COLO668 (cell line): ENCODE measurements at regions not wholly inside any gene's neighbourhood (a gene's known extent, or its start where the extent isn't known, plus 50 kb on each side); places are given as distances from the start of the nearest gene placed in this dataset.
"Not testable (repeated sequence)": the region's sequence is repeated elsewhere in the genome, so short reads cannot be mapped to it uniquely, and the experiment has no call there.

Experiments
- DNase-seq: peaks from one replicate; lab custom pipeline; 2025; ENCODE audit not compliant: unreplicated experiment; lab: John Stamatoyannopoulos, UW

DNA sequence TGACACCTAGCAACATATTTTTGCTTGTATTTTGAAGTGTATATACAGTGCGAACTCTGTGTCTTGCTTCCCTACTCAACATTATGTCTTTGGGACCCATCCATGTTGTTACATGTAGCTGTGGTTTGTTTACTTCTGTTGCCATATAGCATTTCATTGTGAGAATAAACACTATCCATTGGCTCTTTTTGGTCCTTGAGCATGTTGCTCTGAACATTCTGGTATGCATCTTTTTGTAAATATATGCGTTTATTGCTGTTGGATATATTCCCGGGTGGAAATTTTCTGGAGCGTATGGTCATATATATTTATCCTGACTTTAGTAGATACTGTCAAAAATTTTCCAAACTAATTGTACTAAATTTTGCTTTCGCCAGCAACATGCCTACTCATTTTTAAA, 222.5 kb upstream of the SPTLC3 start:
- no peak for DNase-seq

DNA sequence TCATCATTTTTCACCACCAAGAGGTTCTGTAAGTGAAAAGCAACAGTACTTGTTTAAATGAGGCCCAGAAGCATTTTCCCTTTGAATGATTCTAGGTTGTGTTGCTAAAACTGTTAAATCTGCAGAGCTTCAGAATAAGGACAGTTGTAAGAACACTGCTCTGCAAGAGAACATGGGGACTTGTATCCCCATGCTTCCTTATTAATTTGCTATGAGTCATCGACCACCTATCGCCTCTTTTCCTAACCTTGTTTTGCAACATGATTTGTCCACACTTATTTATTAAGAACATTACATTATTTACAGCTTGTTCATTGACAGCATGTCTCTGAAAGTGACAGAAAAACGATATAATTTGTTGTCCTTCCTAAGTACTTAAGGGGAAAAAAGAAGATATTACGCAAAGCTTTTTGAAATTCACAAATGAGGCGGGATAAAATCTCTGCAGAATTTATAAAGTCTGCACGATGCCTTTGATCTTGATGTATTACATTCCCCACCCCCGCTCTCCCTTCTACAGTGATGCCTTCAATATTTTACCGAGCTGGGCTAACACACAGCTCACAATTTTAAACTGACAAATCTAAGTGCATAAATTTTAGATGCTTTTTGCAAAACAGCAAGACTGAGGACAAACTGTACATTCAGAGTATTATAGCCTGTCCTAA, 220.0 kb upstream of the SPTLC3 start:
- no peak for DNase-seq

DNA sequence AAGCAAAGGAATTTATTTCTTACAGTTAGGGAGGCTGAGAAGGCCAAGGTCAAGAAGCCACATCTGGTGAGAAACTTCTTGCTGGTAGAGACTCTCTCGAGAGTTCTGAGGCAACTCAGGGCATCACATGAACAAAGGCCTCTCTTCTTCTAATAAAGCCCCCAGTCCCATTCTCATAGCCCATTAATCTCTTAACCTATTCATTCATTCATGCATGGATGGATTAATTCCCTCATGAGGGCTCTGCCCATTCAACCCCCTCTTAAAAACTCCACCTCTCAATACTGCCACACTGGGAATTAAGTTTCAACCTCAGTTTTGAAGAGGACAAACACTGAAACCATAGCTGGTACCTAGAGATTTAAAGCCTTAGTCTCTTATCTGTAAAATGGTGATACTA, 217.9 kb upstream of the SPTLC3 start:
- no peak for DNase-seq

DNA sequence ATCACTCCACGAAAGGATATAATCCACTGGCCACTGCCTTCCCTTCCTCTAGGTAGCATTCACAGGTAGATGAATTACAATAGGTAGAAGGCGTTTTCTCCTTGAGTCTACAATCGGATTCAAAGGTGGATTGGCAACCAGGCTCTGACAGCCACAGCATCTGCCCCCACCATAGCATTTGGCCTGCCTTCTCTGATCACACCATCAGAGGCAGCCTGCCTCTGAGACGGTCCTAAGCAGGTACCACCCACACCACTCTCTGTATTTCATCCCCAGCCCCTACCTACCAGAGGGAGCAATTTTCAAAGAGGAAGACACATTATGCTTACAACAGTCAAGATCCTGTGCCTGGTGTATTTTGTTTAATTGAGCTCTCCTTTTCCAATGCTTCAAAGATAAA, 210.5 kb upstream of the SPTLC3 start:
- no peak for DNase-seq

DNA sequence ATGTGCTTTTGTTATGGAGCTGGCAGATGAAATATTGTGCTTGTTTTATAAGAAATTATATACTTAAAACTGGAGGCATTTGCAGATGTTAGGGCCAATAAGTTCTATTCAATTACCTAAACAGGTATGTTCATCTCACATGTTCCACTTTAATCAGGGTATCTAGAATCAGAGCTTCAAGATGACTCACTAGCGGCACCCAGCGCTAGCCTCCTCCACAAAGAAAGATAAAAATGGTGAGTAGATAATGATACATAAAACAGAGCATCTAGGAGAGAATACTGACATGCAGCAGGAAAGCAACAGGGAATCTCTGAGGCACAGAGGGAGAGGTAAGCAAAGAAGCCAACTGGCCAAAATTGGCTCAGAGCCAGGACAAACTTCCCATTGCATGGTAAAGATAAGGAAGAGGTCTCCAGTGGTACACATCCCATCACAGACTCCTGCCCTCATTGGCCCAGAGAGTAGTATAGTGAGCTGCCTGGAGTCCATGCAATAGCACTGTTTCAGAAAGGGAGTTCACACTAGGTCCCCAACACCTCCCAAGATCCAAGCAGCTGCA, 200.7 kb upstream of the SPTLC3 start:
- DNase-seq = peak; percentile 17

DNA sequence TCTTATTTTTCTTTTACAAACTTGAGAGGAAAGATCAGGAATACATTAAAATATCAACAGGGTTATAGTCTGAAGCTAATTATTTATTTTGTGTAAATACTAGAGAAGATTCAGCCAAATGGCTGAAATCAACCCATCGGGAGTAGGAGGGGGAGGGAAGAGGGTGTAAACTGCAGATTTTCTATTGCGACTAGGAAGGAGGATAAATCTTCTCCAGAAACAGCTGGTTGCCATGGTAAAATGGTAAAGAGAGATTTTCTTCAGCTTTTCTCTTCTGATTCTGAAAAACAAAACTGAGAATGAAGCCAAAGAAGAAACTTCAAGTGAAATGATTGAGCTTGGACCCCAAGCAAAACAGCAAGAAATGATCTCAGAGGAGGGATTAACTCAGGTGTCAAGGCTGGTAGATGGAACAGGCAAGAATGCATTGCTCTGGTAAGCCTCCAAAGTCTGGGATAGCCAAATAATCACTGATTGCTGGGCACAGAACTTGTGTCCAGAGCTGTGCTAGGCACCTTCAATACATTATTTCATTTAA, 193.5 kb upstream of the SPTLC3 start:
- DNase-seq = no peak

DNA sequence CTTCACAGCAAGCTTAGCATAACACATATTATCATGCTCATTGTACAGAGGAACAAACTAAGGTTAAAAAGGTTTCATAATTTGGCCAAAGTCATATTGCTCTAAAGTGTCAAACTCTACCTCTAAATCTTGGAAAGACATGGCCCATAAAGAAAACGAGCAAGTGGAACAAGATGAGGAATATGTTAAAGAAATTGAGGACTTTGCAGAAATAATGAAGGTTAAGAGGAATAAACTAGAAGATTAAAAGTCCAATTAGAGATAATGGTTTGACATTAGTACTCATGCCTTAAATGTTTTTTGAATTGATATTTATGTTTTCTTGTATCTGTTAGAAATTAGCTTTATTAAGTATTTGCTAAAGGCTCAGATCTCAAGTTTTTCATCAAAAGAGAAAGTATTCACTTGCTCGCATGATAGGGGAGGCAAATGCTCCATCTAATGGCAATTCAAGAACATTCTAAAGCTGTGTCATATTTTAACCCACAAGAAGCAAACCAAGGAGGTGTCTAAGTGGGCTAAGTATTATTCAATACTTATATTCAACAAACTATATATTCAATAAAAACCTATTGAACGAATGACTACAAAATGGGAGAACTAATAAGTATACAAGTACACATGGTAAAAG, 192.9 kb upstream of the SPTLC3 start:
- DNase-seq = no peak

DNA sequence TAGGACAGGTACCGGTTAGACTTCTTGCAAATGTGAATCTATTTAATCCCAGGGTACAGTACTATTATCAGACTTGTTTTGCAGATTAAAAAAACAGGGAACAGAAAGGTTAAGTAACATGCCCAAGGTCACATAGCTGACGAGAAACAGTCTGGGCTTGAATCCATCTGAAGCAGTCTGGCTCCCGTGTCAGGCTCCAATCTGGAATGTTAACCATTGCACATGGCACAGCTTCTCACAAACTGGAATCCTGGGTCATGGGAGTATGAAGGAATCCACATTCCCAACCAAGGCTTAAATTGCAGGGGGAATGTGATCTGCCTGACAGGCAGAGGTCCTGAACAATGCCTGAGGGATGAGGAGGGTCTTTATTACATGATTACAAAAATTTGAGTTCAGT, 187.5 kb upstream of the SPTLC3 start:
- DNase-seq = no peak

DNA sequence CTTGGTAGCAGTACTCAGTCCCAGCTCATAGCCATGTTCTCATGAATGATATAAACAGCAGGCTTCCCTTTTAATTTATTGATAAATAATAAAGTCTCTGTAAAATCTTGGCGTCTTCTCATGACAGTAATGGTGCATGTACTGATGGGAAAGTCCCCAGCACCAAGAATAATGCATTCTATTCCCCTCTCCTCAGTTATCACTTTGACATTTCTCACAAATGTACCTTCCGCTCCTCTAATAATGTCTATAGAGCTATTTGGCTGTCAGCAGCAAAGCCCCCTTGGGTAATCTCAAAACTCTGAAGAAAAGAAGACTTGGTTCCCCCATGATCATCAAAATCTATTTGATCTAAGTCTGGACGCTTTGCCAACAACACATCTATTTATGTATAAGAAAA, 185.0 kb upstream of the SPTLC3 start:
- no peak for DNase-seq

DNA sequence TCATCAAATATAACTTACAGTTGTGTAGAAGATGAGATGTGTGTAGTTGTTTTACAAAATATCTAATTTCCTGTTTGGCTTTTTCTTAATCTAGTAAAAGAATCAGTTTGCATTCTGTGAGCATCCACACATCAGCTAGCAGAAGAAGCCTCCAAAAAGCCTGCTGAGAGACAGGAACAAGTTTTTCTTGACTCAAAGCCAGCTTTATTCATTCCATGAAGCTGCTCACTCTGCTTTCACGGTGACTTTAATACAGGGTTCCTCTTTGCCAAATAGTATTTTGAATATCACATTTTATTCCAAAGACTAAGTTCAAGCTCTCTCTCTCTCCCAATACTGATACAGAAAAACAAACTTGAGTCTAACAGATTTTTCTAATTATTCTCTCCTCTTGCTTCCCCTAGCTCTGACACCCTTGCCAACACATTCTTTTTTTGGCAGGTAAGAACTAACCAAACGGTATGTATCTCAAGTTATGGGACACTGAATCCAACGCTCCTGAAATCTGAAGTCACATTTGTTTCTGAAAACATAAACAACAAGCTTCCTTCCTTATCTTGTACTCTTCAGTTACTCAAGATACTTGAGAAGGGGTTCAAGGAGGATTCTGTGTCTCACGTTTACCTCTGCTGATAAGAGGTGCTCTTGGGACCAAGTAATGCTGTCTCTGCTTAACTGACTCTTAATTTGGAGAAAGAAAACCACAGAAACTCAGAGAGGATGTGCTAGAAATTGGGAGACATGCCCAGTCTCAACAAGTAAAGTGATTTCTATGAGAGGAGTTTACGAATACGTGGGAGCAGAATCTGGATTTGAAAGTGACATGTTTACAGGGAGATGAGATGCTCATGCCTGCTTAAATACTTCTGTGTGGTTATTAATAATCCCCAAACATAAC, 184.2 kb upstream of the SPTLC3 start:
- no peak for DNase-seq

DNA sequence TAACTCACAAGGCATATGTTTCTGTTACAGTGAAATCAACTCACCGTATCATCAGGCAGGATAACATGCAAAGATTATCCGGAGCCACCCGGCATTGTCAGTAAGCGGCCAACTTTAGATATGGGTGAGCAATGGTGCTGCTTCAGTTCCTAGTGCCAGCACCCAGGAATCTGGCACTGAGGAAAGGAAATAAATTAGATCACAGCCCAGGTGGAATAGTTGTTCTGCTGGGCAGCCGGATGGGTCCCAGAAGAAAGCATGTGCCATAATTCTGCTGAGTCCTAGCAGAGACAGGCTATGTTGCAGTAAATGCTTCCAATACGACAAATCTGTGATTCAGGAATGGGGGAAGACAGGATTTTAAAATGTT, 183.6 kb upstream of the SPTLC3 start:
- no peak for DNase-seq

DNA sequence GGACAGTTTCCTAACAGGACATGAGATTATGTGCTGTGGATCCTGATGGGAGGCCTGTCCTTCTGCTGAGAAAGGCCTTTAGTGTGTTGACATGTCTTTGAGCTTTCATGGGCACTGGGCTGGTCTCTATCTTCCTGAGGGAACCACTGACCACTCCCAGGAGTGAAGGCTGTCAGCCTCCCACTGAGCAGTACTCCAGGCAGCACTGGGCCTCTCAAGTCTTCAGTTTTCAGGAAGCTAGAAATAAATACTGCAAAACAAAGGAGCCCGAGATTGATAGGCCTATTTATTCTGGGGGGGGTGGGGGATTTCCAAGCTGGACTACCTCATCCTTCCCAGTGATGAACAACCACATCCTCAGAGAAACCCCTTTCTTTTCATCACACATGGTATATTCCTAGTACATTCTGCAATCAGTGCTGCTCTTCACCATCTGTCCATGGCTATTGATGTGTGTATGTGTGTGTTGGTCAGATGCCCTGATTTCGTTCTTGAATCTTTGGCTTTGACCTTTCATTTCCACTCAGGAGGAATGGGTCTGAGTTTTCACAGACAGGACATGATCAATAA, 180.9 kb upstream of the SPTLC3 start:
- no peak for DNase-seq

DNA sequence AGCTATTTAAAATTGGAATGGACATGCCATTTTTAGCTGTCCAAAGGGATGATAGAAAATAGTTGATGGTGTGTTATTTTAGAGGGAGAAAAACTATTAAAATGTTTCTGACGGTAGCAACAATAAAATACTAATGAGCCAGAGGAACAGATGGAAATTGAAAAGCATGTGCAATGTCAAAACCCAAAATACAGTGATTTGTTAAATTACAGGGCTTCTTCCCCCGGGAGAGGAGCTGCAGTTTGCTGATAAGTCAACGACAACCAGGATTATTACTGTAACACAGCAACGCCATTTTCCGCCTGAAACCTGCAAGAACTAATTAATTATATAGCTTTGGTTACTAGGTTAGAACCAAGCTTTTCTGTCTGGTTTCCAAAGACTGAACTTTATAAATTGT, 179.6 kb upstream of the SPTLC3 start:
- no peak for DNase-seq

DNA sequence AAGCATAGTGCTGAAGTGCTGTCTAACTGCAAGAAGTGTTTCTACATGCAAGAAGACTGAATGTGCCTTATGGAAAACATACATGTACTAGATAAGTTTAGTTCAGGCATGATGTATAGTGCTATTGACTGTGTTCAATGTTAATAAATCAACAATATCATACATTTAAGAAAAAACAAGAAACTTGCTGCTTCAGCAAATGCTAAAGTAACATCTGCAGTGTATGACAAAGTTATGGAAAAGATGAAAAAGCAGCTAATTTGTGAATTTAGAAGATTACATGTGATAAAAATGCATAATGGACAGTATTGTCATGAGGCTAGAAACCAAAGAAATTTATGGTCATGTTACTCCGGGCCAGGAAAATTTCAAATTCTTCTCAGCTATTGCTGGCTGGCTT, 174.9 kb upstream of the SPTLC3 start:
- DNase-seq = no peak

DNA sequence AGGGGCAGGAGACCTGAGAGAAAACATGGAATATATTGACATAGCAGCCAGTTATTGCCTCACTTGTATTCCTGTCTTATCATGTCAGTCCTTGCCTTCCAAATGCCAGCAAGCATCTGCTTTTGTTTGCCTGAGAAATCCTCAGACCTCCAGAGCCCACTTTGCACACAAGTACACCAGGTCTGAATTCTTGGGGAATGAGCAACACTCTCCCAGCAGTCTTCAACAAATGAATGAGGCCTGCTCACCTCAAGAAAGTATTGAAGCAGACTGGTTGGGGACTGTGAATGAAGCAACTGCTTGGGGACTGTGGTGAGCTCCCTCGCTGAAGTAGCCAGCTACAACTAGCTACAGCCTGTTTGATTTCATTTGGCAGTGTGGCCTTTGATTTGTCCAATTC, 172.8 kb upstream of the SPTLC3 start:
- no peak for DNase-seq

DNA sequence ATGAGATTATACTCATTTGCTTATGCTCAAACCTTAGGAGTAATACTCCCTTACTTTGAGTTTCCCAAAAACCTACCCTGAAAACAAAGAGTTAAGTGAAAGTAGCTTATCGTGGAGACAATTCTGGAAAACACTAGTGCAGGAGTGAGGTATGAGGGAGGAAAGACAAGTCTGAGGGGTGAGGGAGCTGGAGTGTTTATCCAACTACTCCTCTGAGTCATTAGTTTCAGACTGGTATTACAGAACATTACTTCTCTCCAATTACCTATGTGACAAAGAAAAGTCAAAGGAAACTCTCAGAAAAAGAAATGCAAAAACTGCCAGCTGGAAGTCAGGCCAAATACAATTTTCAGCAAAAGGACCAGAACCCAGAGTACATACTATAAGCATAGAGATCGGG, 171.1 kb upstream of the SPTLC3 start:
- DNase-seq = no peak

DNA sequence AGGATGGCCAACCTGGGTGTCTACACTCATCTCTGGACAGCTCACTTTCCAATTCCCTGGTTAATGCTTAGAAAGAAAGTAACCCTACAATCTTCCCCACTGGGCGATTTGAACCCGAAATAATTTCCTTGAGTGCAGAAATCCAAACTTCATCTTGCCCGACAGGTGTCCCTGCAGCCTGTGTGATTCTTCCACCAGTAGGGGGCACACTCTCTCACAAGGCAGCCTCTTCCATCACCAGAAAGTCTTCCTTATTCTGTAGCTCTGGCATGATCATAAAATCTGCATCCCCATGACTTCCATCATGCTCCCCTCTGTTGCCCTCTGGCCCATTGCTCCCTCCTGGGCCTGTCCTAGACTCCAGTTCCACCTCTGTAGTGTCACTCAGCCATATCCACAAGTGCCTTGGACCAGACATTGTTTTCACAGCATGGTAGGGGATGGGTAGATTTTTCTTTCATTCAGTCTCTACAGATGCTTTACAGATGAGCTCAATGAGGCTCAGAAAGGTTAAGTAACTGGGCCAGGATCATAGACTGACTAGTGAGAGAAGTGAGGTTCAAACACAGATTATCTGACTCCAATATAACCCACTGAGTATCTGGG, 170.4 kb upstream of the SPTLC3 start:
- no peak for DNase-seq

DNA sequence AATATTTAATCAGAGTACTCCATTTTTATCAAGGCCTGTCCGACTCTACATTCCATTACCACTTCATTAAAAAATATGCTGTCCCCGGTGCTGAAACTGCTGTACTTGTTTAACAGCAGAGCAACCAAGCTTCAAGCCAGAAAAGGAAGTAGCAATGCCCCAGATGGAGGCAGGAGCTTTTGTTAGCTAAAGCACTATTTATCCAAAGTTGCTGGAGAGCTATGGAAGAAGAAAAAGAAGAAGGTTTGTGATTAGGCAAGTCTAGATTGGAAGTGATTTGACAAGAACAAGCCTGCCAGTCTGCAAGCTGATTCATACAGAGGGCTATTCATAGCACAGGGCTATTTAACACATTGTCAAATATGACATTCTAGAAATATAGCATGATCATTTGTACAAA, 160.9 kb upstream of the SPTLC3 start:
- DNase-seq = no peak

DNA sequence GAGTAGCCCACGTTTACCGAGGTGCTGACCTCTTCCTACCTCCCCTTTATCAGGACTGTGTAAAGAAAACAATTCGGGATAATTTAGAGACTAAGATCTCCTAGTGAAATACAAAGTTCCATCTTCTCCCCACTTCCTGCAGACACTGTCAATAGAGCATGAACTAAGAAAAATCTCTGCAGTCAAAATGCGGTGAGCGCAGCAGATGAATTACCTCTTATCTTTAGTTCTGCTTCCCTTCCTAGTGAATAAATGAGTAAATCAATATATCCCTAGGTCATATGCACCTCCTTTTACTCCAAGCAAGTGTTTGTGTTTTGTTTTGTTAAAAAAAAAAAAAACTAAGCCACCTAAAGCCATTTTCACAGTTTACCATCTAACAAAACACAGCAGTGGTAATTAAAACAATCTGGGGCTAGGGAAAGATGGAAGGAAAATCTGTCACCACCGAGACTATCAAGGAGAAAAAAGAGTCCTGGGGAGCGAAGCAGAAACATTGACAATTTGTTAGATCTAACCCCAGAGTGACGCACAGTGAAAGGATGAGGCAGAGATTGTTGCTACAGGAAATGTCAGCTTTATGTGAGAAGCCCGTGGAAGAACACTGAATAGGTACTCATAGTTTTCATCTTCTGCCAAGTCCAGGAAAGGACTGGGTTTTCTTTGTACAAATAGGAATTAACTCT, 159.4 kb upstream of the SPTLC3 start:
- no peak for DNase-seq

DNA sequence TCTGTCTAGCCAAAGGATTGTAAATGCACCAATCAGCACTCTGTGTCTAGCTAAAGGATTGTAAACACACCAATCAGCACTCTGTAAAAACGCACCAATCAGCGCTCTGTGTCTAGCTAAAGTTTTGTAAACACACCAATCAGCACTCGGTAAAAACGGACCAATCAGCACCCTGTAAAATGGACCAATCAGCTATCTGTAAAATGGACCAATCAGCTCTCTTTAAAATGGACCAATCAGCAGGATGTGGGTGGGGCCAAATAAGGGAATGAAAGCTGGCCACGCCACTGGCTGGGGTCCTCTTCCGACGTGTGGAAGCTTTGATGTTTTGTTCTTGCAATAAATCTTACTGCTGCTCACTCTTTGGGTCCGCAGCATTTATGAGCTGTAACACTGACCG, 151.1 kb upstream of the SPTLC3 start:
- not testable (repeated sequence) for DNase-seq
